ENCODE measurements at regions not wholly inside any gene's neighbourhood (a gene's known extent, or its start where the extent isn't known, plus 50 kb on each side); places are given as distances from the start of the nearest gene placed in this dataset.

DNA sequence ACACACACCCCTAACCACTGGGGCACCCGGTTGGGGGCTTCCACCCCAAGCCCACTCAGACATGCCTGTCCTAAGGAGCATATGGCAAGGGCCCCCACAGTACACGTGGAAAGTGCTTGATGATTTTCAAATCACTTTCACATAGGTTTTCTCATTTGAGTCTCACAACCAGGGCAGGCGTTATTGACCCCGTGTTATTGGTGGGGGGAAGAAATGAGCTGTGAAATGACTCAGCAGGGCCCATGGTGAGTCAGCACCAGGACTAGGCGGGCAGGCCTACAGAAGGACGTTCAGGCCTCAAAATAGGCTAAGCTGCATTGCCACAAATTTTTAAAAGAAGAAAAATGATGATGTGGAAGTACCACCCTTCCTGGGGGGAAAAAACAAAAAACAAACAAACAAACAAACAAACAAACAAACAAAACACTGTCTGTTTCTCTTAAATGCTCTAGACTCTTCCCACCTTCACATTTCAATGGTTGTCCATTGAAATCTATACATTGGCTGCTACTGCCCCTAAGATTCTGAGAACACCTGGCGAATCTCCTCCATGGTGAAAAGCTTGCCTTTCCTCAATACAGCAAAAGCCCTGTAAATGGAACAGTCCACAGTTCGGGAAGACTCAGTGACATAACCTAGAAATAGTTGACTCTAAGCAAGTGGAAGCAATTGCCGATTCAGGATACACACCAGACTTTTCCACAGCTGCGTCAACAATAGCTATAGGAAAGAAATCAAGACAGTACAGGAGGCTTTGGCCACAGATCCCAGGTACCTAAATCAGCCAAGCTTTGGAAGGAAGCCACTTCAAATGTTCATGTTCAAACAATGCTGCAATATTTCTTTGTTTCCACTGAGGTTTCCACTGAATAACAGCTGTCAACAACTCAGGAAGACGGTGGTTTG lies 234.7 kb downstream of the TOMM20 start:
- TF ChIP-seq, protein P1, sequence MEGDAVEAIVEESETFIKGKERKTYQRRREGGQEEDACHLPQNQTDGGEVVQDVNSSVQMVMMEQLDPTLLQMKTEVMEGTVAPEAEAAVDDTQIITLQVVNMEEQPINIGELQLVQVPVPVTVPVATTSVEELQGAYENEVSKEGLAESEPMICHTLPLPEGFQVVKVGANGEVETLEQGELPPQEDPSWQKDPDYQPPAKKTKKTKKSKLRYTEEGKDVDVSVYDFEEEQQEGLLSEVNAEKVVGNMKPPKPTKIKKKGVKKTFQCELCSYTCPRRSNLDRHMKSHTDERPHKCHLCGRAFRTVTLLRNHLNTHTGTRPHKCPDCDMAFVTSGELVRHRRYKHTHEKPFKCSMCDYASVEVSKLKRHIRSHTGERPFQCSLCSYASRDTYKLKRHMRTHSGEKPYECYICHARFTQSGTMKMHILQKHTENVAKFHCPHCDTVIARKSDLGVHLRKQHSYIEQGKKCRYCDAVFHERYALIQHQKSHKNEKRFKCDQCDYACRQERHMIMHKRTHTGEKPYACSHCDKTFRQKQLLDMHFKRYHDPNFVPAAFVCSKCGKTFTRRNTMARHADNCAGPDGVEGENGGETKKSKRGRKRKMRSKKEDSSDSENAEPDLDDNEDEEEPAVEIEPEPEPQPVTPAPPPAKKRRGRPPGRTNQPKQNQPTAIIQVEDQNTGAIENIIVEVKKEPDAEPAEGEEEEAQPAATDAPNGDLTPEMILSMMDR (IDR thresholded peaks at IDR 0.05), result no peak
- no peak for TF ChIP-seq POLR2A (IDR thresholded peaks at IDR 0.05)

Measured in uterus (tissue), 2 donors.